GM12874 (cell line): ENCODE measurements at regions not wholly inside any gene's neighbourhood (a gene's known extent, or its start where the extent isn't known, plus 50 kb on each side); places are given as distances from the start of the nearest gene placed in this dataset.

Experiments
- TF ChIP-seq, protein P1 (sequence below): IDR thresholded peaks from 2 replicates; pipeline ENCODE4 v1.5.1; 2011; ENCODE audit warnings: low read depth, mild to moderate bottlenecking, control low read depth, low read length, moderate library complexity; ENCODE audit not compliant: insufficient read depth

- TF ChIP-seq, protein P1, sequence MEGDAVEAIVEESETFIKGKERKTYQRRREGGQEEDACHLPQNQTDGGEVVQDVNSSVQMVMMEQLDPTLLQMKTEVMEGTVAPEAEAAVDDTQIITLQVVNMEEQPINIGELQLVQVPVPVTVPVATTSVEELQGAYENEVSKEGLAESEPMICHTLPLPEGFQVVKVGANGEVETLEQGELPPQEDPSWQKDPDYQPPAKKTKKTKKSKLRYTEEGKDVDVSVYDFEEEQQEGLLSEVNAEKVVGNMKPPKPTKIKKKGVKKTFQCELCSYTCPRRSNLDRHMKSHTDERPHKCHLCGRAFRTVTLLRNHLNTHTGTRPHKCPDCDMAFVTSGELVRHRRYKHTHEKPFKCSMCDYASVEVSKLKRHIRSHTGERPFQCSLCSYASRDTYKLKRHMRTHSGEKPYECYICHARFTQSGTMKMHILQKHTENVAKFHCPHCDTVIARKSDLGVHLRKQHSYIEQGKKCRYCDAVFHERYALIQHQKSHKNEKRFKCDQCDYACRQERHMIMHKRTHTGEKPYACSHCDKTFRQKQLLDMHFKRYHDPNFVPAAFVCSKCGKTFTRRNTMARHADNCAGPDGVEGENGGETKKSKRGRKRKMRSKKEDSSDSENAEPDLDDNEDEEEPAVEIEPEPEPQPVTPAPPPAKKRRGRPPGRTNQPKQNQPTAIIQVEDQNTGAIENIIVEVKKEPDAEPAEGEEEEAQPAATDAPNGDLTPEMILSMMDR: no peak
Observed at GRCh38 chr16:13779676-13780075, 140.3 kb upstream of the ERCC4 start.

GRCh38 chr16:13780406-13781168, 139.4 kb upstream of the ERCC4 start:
- TF ChIP-seq, protein P1: no peak

DNA sequence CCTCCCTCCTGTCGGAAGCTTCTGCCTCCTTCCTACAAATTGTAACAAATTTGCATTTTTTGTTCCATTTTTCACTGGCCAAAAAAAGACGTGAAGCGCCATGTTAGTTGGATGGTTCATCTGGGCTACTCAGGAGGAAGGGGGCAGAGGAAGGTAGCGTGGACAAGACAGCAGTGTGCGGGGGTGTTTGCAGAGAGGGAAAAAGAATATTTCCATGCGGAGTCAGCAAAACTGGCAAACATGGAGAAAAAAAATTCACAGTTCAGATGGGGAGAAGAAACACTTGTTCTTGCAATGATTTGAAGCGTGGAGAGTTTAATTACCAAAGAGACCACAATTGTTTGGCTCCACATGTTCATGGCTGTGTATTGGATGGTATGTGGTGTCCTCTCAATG, 138.8 kb upstream of the ERCC4 start:
- TF ChIP-seq, protein P1: no peak

DNA sequence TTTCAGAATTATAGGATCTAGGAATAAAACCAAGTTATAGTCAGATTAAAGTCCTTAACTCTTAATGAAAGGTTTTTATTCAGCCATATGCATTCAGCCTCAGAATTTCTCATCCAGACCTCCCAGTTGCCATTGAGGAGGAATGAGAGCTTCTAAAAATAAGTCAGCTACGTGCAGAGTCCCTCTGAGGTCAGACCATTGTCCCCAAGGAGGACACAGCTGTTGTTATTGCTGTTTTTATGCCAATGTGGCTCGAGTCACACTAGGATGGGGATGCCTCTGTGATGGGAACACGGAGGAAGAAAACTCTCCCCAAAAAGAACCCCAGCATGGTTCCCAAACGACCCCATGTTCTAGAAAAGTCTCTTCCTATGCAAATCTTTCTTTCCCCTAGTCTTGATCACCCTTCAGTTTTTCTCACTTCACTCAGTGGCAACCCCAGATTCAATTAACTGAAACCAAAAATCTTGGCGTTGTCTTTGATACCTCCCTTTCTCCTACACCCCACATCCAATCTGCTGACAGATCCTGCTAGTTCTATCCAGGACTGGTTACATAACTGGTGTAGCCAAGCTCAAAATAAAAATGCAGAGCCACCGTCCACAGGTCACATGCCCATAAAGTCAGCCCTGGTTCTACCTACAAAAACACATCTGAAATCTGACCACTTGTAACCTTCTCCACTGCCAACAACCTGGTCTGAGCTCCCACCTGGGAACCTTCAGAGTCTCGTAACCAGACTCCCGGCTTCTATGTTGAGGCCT, 138.2 kb upstream of the ERCC4 start:
- TF ChIP-seq, protein P1: no peak

DNA sequence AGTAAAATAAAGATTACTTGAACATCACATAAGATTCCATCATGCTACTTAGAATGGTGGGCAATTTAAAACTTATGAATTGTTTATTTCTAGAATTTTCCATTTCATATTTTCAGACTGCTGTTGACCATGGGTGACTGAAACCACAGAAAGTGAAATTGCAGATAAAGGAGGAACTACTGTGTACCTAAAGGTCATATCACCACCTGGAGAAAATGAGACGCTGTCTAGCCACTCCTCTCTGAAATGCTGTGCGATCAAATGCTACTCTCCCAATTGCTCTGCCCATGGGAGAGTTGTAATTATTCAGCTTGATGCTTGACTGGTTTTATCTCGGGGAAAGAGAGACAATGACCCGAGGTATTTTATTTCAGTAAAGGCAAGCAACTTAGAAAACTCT, 128.9 kb upstream of the ERCC4 start:
- TF ChIP-seq, protein P1: no peak

DNA sequence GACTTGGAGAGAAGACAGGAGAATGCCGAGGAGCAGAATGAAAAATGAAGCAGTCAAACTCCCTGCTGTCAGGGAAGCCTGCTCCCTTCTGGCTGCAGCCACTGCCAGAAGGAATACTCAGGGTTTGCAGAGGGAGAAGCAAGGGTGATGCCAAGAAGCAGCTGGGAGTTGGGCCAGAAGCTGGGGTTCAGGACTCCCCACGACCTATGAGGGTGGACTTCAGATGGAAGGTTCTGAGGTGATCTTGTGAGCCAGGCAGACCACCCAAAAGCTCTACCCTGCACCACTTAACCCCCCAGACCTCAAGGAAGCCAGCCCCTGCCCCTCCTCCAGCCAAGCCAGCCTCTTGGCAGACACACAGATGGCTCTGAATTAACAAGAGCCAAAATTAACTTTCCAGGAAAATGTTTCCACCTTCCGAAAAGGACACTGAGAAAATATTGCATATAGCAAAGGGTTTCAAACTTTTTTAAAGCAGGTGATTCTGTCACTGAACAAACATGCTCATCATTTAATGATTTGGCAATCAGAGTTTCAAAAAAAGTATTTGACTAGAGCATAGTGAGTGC, 126.0 kb upstream of the ERCC4 start:
- TF ChIP-seq, protein P1: no peak

- TF ChIP-seq, protein P1: no peak
Observed at GRCh38 chr16:13795131-13795530, 124.8 kb upstream of the ERCC4 start.
